HG03196 (cell line): ENCODE measurements at regions not wholly inside any gene's neighbourhood (a gene's known extent, or its start where the extent isn't known, plus 50 kb on each side); places are given as distances from the start of the nearest gene placed in this dataset.

Source experiments
- ATAC-seq: cut with Tn5 transposase; IDR thresholded peaks from one replicate; pipeline ENCODE4 v1.9.1; 2021; ENCODE audit not compliant: unreplicated experiment

GRCh38 chr13:81762449-81762848 lies 1421.5 kb upstream of the SPRY2 start:
- ATAC-seq, result no peak

GRCh38 chr13:81760316-81760715 lies 1419.4 kb upstream of the SPRY2 start:
- ATAC-seq, result no peak

DNA sequence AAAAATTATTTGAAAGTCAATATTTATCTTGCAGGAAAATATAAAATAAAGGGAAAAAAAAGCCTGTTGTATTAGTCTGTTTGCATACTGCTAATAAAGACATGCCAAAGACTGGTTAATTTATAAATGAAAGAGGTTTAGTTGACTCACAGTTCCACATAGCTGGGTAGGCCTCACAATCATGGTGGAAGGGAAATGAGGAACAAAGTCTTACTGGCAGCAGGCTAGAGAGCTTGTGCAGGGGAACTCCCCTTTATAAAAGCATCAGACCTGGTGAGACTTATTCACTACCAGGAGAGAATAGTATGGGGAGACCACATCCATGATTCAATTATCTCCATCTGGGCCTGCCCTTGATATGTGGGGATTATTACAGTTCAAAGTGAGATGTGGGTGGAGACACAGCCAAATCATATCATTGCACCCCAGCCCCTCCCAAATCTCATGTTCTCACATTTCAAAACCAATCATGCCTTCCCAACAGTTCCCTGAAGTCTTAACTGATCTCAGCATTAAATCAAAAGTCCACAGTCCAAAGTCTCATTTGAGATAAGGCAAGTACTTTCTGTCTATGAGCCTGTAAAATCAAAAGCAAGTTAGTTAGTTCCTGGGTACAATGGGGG lies 1416.5 kb upstream of the SPRY2 start:
- ATAC-seq, result no peak

GRCh38 chr13:81745391-81745790 lies 1404.5 kb upstream of the SPRY2 start:
- ATAC-seq, result no peak

DNA sequence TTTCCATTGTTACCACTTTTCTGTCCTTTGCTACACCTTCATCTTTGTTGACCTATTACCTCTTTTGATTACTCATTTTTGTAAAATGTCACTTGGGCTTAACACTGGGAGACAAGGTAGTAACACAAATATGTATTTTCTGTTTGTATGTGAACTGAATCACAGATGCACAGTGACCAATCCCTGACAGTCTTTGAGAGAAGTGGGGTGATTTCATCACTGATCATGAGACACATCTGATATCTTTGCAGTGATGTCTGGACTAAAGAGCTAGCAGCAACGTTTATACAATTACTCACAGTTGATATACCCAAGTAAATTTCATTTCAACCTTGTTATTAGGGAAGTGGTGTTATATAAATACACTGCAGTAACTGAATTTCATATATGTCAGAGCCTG lies 1397.4 kb upstream of the SPRY2 start:
- ATAC-seq, result no peak

DNA sequence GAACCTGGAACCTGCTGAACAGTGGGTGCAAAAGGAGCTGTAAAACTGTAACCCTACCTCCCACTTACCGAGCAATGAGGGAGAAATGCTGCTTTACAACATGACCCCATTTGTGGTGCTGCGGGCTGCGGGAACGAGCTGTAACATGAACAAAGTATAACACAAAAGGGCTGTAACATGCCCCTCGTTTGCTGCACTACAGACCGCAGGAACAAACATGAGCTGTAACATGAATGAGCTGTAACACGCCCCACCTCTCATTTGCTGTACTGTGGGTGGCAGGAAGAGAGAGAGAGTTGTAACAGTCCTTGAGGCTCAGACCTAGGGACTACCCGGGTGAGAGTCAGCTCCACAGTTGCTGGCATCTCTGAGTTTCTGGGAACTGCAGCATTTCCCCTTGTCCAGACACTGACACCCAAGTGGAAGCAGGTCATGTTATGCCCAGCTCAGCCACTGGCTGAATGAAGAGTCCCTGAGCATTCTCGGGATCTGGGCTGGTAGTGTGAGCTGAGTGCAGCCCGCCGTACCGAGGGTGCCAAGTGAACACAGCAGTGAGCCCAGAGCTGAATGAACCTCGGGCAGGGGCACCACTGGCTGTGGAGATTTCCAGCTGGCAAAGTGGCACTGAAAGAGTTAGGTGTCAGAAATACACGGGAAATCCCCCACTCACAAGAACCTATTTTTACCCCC lies 1385.3 kb upstream of the SPRY2 start:
- ATAC-seq, result no peak

DNA sequence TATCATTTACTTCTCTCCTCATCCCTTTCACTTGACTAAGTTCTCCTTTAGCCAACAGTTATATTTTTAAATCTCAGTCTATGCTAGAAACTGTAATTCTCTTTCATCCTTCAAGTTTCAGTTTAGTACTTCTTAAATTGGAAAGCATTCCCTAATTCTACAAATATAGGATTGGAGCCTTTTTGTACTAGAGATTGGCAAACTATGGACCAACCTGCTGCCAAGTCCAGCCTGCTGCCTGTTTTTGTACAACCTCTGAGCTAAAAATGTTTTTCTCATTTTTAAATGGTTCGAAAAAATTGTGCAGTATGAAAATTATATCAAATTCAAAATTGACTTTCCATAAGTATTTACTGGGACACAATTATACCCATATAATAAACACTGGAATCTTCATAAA lies 1381.5 kb upstream of the SPRY2 start:
- ATAC-seq, result no peak

GRCh38 chr13:81721400-81721799 lies 1380.5 kb upstream of the SPRY2 start:
- ATAC-seq, result no peak

- no peak for ATAC-seq
Observed at GRCh38 chr13:81714513-81714912, 1373.6 kb upstream of the SPRY2 start.

DNA sequence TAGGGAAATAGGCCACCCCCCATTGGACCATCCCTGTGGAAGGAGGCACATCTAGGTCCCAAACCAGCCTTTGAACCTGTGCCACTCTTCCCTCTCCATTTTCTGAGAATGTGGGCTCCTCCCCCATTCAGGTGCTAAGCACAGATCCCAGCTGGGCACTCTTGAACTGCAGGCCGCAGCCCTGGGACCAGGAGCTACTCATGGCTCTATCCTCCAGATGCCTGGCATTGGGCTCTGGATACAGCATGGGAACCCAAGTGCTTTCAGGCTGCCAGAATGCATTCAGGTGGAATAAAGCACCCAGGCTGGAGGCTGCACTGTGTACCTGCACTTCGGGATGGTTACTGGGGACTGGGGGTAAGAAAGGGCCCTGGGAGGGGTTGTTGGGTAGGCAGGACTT lies 1372.3 kb upstream of the SPRY2 start:
- ATAC-seq, result no peak

- no peak for ATAC-seq
Observed at GRCh38 chr13:81697826-81698225, 1356.9 kb upstream of the SPRY2 start.

DNA sequence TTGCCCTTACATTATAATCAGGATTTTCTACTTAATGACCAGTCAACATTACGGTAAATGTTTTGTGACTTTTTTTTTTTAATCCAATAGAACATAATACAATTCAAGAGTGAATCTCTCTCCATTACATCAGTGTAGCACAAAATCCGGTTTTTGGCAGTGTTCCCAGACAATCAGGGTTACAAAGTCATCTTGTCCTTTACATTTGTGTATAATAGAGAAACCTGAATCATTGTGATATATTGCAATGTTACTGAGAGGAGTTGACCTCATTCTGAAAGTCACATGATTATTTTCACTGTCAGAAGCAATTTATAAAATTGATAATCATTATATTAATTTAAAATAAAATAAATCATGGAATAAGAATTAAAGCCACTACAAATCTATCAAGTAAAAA lies 1346.0 kb upstream of the SPRY2 start:
- no peak for ATAC-seq

GRCh38 chr13:81683521-81683920 lies 1342.6 kb upstream of the SPRY2 start:
- no peak for ATAC-seq

DNA sequence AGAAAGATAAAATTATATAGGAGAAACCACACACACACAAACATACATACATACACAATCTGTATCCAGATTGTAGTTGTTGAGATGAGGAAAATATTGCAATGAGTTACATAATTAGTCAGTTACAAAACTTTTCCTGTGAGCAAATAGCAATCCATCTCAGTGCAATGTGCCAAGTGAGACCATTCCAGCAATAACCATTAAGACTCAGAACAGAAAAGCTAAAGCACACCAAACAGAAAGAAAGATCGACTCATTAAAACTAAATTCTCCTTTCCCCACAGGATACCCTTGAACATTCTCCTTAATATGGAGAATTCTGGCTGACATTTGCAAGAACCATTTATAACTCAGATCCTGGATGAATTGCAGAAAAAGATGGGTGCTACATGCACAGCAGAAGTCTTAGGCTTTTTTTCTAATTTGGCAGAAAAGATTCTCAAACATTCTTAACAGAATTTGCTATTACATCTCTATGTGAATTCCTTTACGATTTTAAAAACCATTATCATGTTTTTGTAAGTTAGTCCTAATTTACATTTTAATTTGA lies 1341.2 kb upstream of the SPRY2 start:
- ATAC-seq, result no peak

DNA sequence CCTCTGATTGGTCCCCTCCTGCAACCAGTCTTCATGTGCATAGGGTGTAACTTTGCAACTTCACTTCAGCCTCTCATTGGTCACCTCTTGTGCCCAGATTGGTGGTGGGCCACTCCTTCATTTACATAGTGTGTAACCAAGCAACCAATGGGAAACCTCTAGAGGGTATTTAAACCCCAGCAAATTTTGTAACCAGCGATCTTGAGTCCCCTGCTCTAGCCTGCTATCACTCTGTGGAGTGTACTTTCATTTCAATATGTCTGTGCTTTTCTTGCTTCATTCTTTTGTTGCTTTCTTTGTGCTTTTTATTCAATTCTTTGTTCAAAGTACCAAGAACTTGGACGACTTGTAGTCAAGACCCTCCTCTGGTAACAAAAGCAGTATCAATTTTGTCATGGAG lies 1336.9 kb upstream of the SPRY2 start:
- ATAC-seq, result no peak

- no peak for ATAC-seq
Observed at GRCh38 chr13:81676008-81676407, 1335.1 kb upstream of the SPRY2 start.

- ATAC-seq, result no peak
Observed at GRCh38 chr13:81671064-81671463, 1330.1 kb upstream of the SPRY2 start.

- no peak for ATAC-seq
Observed at GRCh38 chr13:81670048-81670447, 1329.1 kb upstream of the SPRY2 start.

DNA sequence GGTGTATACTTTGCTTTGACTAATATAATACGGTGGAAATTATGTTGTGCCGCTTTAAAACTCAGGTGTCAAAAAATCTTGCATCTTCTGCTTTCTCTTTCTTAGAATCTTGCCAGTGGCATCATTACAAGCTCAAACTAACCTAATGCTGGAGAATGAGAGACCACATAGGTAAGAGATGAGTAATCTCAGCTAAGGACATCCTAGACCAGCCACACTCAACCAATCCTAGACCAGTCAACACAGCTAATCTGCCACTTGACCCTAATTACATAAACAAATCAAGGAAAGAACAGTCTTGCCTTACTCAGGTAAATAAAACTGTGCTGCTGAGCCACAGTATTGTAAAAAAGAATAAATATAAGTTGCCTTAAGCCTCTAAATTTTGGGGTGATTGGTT lies 1323.9 kb upstream of the SPRY2 start:
- ATAC-seq, result no peak

GRCh38 chr13:81659984-81660383 lies 1319.1 kb upstream of the SPRY2 start:
- no peak for ATAC-seq

GRCh38 chr13:81658598-81659370 lies 1317.9 kb upstream of the SPRY2 start:
- no peak for ATAC-seq

DNA sequence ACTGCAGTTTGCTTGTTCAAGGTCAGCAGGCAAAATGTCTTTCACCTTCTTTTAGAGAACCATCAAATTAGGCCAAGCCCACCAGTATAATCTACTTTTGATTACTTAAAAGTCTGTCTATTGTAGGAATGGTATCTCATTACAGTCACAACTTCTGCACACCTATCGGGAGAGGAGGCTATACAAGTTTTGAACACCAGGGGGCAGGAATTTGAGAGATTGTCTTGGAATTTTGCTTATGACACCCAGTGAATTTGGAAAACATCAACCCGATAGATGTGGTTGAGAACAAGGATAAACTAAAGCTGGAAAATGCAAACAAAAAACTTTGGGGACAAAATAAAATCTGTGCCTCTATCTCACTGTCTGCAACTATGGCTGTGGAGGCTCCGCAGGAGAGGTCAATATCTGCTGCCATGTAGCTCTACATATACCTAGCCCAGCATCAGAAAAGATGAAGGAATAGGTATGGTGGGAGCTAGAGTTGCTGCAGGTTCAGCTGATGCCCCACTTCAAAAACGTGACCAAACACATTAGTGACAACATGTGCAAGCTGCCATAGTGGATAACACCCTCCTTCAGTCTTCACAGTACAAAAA lies 1299.2 kb upstream of the SPRY2 start:
- ATAC-seq, result no peak
